ENCODE measurements at regions not wholly inside any gene's neighbourhood (a gene's known extent, or its start where the extent isn't known, plus 50 kb on each side); places are given as distances from the start of the nearest gene placed in this dataset.

DNA sequence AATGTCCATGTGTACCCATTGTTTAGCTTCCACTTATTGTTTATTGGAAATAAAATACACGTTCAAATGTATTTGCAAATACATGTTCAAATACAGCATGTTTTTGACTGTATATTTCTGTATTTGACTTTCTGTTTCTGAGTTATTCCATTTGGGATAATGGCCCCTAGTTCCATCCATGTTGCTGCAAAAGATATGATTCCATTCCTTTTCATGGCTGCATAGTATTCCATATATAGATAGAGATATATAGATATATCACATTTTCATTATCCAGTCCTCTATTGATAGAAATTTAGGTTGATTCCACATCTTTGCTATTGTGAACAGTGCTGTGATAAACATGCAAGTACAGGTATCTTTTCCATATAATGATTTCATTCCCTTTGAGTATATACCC lies 241.4 kb upstream of the SOX2 start:
- no TSS peak for BruUV-seq (replicated peaks)
- Histone ChIP-seq H3K27me3 (replicated peaks; ENCODE audit: insufficient read depth, low read depth, low read length, poor library complexity) (peaks cover 2% of the 10 kb centered on the region), H3K4me1 (ENCODE audit: insufficient read depth, low read length, poor library complexity, severe bottlenecking) (no peaks in the 10 kb centered on the region), H3K36me3 (ENCODE audit: insufficient read depth, low read length, poor library complexity, severe bottlenecking) (no peaks in the 10 kb centered on the region), H3K4me3 (ENCODE audit: low read depth, low read length, poor library complexity, severe bottlenecking) (no peak overlapping the region), H3K27ac (ENCODE audit: low read depth, low read length, poor library complexity, severe bottlenecking) (no peak overlapping the region), H3K9me3 (ENCODE audit: low read depth, low read length, poor library complexity, severe bottlenecking) (no peaks in the 10 kb centered on the region)
- intact Hi-C loops (cut with micrococcal nuclease; ENCODE audit: unreplicated experiment) = no loop called here
- TF ChIP-seq CTCF (conservative IDR thresholded peaks at IDR 0.05; ENCODE audit: low read depth, low read length) (no peak), EZH2 (IDR thresholded peaks at IDR 0.05; ENCODE audit: borderline replicate concordance, low read depth, low read length, poor library complexity, severe bottlenecking) (no peak)
- DNase-seq (ENCODE audit: low spot score) = no peak
- ChIA-PET CTCF (no interaction called here), POLR2A (ENCODE audit: low non-redundant PET) (interaction anchor here (0.6 kb wide), 1 partner anchor 105 kb away, joined by 3 read pairs; no protein-coding TSS in a partner anchor)

DNA sequence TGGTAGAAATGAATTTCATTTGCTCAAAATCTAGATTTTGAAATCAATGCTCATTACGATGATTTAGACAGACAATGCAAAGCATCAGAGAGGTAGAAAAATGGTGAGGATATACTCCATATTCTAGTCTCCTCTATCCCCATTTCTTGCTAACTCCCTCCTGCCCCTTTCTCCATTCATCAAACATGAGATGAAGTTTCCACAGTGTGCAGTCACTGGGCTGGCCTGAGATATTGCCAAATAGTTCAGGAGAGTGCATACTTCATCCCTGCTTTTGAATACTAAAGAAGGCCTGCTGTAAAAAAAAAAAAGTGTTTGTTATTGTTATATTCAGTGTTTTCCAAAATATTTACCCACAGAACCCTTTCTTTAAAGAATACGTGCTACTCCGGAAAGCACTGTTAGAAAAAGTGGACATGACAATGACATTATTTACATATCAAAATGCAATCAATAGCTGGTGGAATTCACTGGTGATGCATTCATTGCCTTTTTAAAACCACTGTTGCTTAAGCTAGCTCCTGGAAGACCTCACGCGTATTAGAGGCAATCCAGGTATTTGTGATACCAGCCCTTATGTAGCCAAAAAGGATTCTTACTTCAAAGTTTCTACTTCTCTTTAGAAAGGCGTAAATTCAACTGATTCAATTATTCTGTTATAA lies 247.6 kb upstream of the SOX2 start:
- H3K36me3 ChIP-seq (ENCODE audit: insufficient read depth, low read length, poor library complexity, severe bottlenecking) = no peaks in the 10 kb centered on the region
- no peak for DNase-seq (ENCODE audit: low spot score)
- no peak overlapping the region for H3K4me3 ChIP-seq (ENCODE audit: low read depth, low read length, poor library complexity, severe bottlenecking)
- no TSS peak for BruUV-seq (replicated peaks)
- CTCF ChIA-PET = no interaction called here
- H3K4me1 ChIP-seq (ENCODE audit: insufficient read depth, low read length, poor library complexity, severe bottlenecking) = no peaks in the 10 kb centered on the region
- TF ChIP-seq EZH2 (IDR thresholded peaks at IDR 0.05; ENCODE audit: borderline replicate concordance, low read depth, low read length, poor library complexity, severe bottlenecking) (no peak), CTCF (conservative IDR thresholded peaks at IDR 0.05; ENCODE audit: low read depth, low read length) (no peak)
- H3K27ac ChIP-seq (ENCODE audit: low read depth, low read length, poor library complexity, severe bottlenecking) = no peak overlapping the region
- POLR2A ChIA-PET (ENCODE audit: low non-redundant PET) = no interaction called here
- H3K27me3 ChIP-seq (replicated peaks; ENCODE audit: insufficient read depth, low read depth, low read length, poor library complexity) = peaks cover 17% of the 10 kb centered on the region
- H3K9me3 ChIP-seq (ENCODE audit: low read depth, low read length, poor library complexity, severe bottlenecking) = no peaks in the 10 kb centered on the region
- intact Hi-C loops (cut with micrococcal nuclease; ENCODE audit: unreplicated experiment) = no loop called here

GRCh38 chr3:181461381-181461780 lies 250.3 kb upstream of the SOX2 start:
- no peaks in the 10 kb centered on the region for H3K4me1 ChIP-seq (ENCODE audit: insufficient read depth, low read length, poor library complexity, severe bottlenecking)
- CTCF ChIA-PET = no interaction called here
- intact Hi-C loops (cut with micrococcal nuclease; ENCODE audit: unreplicated experiment) = no loop called here
- no peak overlapping the region for H3K4me3 ChIP-seq (ENCODE audit: low read depth, low read length, poor library complexity, severe bottlenecking)
- no peaks in the 10 kb centered on the region for H3K9me3 ChIP-seq (ENCODE audit: low read depth, low read length, poor library complexity, severe bottlenecking)
- H3K27me3 ChIP-seq (replicated peaks; ENCODE audit: insufficient read depth, low read depth, low read length, poor library complexity) = peaks cover 22% of the 10 kb centered on the region
- no peaks in the 10 kb centered on the region for H3K36me3 ChIP-seq (ENCODE audit: insufficient read depth, low read length, poor library complexity, severe bottlenecking)
- no peak for TF ChIP-seq CTCF (conservative IDR thresholded peaks at IDR 0.05; ENCODE audit: low read depth, low read length)
- TF ChIP-seq EZH2 (IDR thresholded peaks at IDR 0.05; ENCODE audit: borderline replicate concordance, low read depth, low read length, poor library complexity, severe bottlenecking) = no peak
- no TSS peak for BruUV-seq (replicated peaks)
- POLR2A ChIA-PET (ENCODE audit: low non-redundant PET) = no interaction called here
- no peak overlapping the region for H3K27ac ChIP-seq (ENCODE audit: low read depth, low read length, poor library complexity, severe bottlenecking)
- DNase-seq (ENCODE audit: low spot score) = no peak

All from A673 (cell line).